Gastrocnemius medialis (tissue), 4 donors: ENCODE measurements at regions not wholly inside any gene's neighbourhood (a gene's known extent, or its start where the extent isn't known, plus 50 kb on each side); places are given as distances from the start of the nearest gene placed in this dataset.

Experiments
- ATAC-seq, 2 donors: fragments of 150-250 bp; one replicate each; pipeline ENCODE4 v1.9.1; 2016
- DNase-seq, 2 donors: peaks; one replicate each; pipeline ENCODE4 v3.0.0-alpha.2; 2019
- H3K27ac ChIP-seq, 4 donors: fragments of 200-600 bp; sonication (generic); 1 replicate in 1 of 4; 2 replicates in 3 of 4; pipeline ENCODE4 v1.5.1; 2016 to 2018; ENCODE audit warnings: mild to moderate bottlenecking in 2 of 4, moderate library complexity in 1 of 4
- H3K27me3 ChIP-seq, 3 donors: fragments of 200-600 bp; sonication (generic) in 2 of 3; 1 replicate in 1 of 3; 2 replicates in 2 of 3; pipeline versions ENCODE4 v1.5.1 to v1.6.0; 2016 to 2019; ENCODE audit warnings: mild to moderate bottlenecking in 1 of 3, moderate library complexity in 1 of 3
- H3K36me3 ChIP-seq, 2 donors: fragments of 200-600 bp; sonication (generic) in 1 of 2; one replicate each; pipeline ENCODE4 v1.5.1; 2017 to 2018
- H3K4me1 ChIP-seq, 2 donors: fragments of 200-600 bp; sonication (generic) in 1 of 2; one replicate each; pipeline ENCODE4 v1.5.1; 2016 to 2017; ENCODE audit warnings: mild to moderate bottlenecking in 2 of 2
- H3K4me3 ChIP-seq, 4 donors: fragments of 200-600 bp; sonication (generic) in 3 of 4; 1 replicate in 1 of 4; 2 replicates in 3 of 4; pipeline ENCODE4 v1.5.1; 2016 to 2019; ENCODE audit warnings: mild to moderate bottlenecking in 2 of 4
- H3K9me3 ChIP-seq, 3 donors: fragments of 200-600 bp; sonication (generic) in 2 of 3; 1 replicate in 1 of 3; 2 replicates in 2 of 3; pipeline ENCODE4 v1.5.1; 2016 to 2019
- POLR2A ChIP-seq, 2 donors: fragments of 450-650 bp; IDR thresholded peaks; one replicate each; pipeline ENCODE4 v1.6.1; 2017; ENCODE audit warnings: antibody characterized with exemption in 2 of 2, mild to moderate bottlenecking in 2 of 2, moderate library complexity in 2 of 2
- in situ Hi-C, 4 donors: fragments of 200-750 bp; cut with MboI; loops; one replicate each; pipeline versions ENCODE4 v1.15.0 to v1.8.0; 2017; ENCODE audit warnings: low sequenced_read_pairs in 4 of 4
- intact Hi-C: fragments of 100-400 bp; cut with DNase I; formaldehyde crosslinking; loops from one replicate; pipeline ENCODE4 v1.15.1; 2023; ENCODE audit warnings: low total_unique reads
- TF ChIP-seq, protein P1 (sequence below), 5 experiments: fragments of 450-650 bp in 3 of 5; fragments of 200-600 bp in 2 of 5; sonication (generic) in 2 of 5; IDR thresholded peaks in 4 of 5; conservative IDR thresholded peaks in 1 of 5; 1 replicate in 4 of 5; 2 replicates in 1 of 5; pipeline ENCODE4 v1.5.1; 2016 to 2019; ENCODE audit warnings: antibody characterized with exemption in 5 of 5, mild to moderate bottlenecking in 3 of 5, moderate library complexity in 3 of 5

DNA sequence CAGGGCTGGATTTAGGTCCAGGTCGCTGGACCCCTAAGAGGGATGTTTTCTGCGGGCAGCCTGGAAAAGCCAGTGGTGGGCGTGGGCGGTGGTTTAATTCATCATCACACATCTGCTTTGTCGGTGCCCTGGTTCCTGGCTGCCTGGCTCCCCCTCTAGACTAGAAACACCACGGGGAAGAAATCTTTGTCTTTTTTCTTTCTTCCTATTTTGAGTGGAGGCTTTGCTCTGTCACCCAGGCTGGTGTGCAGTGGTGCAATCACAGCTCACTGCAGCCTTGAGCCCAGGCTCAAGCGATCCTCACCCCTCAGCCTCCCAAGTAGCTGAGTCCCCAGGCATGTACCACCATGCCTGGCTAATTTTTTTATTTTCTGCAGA lies 86.6 kb upstream of the LINC01488 start:
- TF ChIP-seq POLR2A (IDR thresholded peaks at IDR 0.05), result no peak
- TF ChIP-seq, protein P1, sequence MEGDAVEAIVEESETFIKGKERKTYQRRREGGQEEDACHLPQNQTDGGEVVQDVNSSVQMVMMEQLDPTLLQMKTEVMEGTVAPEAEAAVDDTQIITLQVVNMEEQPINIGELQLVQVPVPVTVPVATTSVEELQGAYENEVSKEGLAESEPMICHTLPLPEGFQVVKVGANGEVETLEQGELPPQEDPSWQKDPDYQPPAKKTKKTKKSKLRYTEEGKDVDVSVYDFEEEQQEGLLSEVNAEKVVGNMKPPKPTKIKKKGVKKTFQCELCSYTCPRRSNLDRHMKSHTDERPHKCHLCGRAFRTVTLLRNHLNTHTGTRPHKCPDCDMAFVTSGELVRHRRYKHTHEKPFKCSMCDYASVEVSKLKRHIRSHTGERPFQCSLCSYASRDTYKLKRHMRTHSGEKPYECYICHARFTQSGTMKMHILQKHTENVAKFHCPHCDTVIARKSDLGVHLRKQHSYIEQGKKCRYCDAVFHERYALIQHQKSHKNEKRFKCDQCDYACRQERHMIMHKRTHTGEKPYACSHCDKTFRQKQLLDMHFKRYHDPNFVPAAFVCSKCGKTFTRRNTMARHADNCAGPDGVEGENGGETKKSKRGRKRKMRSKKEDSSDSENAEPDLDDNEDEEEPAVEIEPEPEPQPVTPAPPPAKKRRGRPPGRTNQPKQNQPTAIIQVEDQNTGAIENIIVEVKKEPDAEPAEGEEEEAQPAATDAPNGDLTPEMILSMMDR (IDR thresholded peaks at IDR 0.05 in 4 of 5, conservative IDR thresholded peaks at IDR 0.05 in 1 of 5), result no peak
- H3K4me1 ChIP-seq, result no peaks in the 10 kb centered on the region
- no peak overlapping the region for H3K4me3 ChIP-seq
- no peak for ATAC-seq
- DNase-seq, result no peak
- H3K9me3 ChIP-seq, result no peaks in the 10 kb centered on the region
- H3K27ac ChIP-seq, result no peak overlapping the region
- in situ Hi-C loops (no loop called here), intact Hi-C loops (no loop called here)
- H3K27me3 ChIP-seq, result no peaks in the 10 kb centered on the region
- H3K36me3 ChIP-seq, result no peaks in the 10 kb centered on the region

GRCh38 chr11:69395287-69395686 lies 86.2 kb upstream of the LINC01488 start:
- DNase-seq (no peak), ATAC-seq (no peak)
- Histone ChIP-seq H3K36me3 (no peaks in the 10 kb centered on the region), H3K9me3 (no peaks in the 10 kb centered on the region), H3K27ac (no peak overlapping the region), H3K27me3 (no peaks in the 10 kb centered on the region), H3K4me3 (no peak overlapping the region), H3K4me1 (no peaks in the 10 kb centered on the region)
- intact Hi-C loops, result no loop called here
- in situ Hi-C loops, result no loop called here
- TF ChIP-seq, protein P1 (IDR thresholded peaks at IDR 0.05 in 4 of 5, conservative IDR thresholded peaks at IDR 0.05 in 1 of 5), result no peak
- TF ChIP-seq POLR2A (IDR thresholded peaks at IDR 0.05), result no peak

GRCh38 chr11:69396051-69396947 lies 85.2 kb upstream of the LINC01488 start:
- no peaks in the 10 kb centered on the region for H3K9me3 ChIP-seq
- no peaks in the 10 kb centered on the region for H3K36me3 ChIP-seq
- DNase-seq (no peak), ATAC-seq (no peak)
- no peak overlapping the region for H3K27ac ChIP-seq
- in situ Hi-C loops, result no loop called here
- no peak for TF ChIP-seq POLR2A (IDR thresholded peaks at IDR 0.05)
- TF ChIP-seq, protein P1 (IDR thresholded peaks at IDR 0.05 in 4 of 5, conservative IDR thresholded peaks at IDR 0.05 in 1 of 5), result no peak
- H3K4me1 ChIP-seq, result no peaks in the 10 kb centered on the region
- no peak overlapping the region for H3K4me3 ChIP-seq
- intact Hi-C loops, result no loop called here
- no peaks in the 10 kb centered on the region for H3K27me3 ChIP-seq

DNA sequence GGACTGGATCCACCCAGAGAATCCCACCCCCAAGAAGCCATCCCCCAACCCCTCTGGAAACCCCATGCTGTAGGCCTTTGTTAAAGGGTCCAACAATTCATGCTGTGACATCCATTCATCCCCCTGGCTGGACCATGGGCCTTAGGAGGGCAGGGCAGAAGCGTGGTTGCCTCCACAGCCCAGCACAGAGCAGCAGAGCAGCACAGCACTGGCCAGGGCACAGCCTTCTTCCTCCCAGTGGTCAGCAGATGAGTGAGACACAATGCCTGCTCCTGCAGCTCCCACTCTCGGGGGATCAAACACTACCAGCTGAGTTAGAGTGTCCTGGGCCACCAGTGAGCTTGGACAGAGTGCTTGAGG lies 84.5 kb upstream of the LINC01488 start:
- H3K36me3 ChIP-seq, result no peaks in the 10 kb centered on the region
- no peak for DNase-seq
- in situ Hi-C loops, result no loop called here
- ATAC-seq, result no peak
- H3K27me3 ChIP-seq, result no peaks in the 10 kb centered on the region
- H3K4me1 ChIP-seq, result no peaks in the 10 kb centered on the region
- no peaks in the 10 kb centered on the region for H3K9me3 ChIP-seq
- H3K27ac ChIP-seq, result no peak overlapping the region
- no peak overlapping the region for H3K4me3 ChIP-seq
- intact Hi-C loops, result no loop called here
- TF ChIP-seq POLR2A (IDR thresholded peaks at IDR 0.05), result no peak
- TF ChIP-seq, protein P1 (IDR thresholded peaks at IDR 0.05 in 4 of 5, conservative IDR thresholded peaks at IDR 0.05 in 1 of 5), result no peak
